ENCODE measurements at regions not wholly inside any gene's neighbourhood (a gene's known extent, or its start where the extent isn't known, plus 50 kb on each side); places are given as distances from the start of the nearest gene placed in this dataset.

- no peak for DNase-seq
Measured at GRCh38 chr20:12395353-12395752, 477.7 kb downstream of the BTBD3 start.

- DNase-seq: no peak
Measured at GRCh38 chr20:12395760-12396159, 478.1 kb downstream of the BTBD3 start.

- DNase-seq: no peak
Measured at GRCh38 chr20:12399110-12399836, 481.6 kb downstream of the BTBD3 start.

DNA sequence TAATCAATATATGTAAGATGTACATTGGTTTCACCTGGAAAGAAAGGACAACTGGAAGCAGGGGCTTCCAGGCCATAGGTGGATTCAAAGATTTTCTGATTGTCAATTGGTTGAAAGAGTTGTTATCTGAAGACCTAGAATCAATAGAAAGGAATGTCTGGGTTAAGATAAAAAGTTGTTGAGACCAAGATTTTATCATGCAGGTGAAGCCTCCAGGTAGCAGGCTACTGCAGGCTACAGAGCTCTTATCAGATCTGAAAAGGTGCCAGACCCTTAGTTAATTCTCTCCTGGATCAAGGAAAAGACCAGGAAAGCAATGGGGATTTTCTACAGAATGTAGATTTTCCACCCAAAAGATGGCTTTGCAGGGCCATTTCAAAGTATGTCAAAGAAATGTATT lies 487.2 kb downstream of the BTBD3 start:
- no peak for DNase-seq

- DNase-seq: no peak
Measured at GRCh38 chr20:12406978-12407377, 489.3 kb downstream of the BTBD3 start.

DNA sequence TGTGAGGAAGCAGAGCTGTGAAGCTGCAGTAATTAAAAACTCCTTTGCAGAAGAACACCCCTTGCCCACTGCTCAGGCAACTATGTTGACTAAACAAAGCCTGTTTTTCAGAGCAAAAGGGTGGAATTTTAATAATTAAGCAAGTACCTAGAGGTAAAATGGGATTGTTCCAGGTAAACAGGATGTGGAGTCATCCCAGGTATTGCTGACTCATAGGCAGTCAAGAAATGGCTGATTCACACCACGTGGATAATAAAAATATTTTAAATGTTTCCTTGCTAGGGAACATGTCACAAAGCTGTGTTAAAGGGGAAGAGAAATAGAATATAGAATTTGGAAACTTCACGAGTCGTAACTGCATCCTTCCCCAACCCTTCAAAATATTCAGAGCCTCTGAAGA lies 491.8 kb downstream of the BTBD3 start:
- DNase-seq: no peak

GRCh38 chr20:12410783-12411182 lies 493.1 kb downstream of the BTBD3 start:
- no peak for DNase-seq

DNA sequence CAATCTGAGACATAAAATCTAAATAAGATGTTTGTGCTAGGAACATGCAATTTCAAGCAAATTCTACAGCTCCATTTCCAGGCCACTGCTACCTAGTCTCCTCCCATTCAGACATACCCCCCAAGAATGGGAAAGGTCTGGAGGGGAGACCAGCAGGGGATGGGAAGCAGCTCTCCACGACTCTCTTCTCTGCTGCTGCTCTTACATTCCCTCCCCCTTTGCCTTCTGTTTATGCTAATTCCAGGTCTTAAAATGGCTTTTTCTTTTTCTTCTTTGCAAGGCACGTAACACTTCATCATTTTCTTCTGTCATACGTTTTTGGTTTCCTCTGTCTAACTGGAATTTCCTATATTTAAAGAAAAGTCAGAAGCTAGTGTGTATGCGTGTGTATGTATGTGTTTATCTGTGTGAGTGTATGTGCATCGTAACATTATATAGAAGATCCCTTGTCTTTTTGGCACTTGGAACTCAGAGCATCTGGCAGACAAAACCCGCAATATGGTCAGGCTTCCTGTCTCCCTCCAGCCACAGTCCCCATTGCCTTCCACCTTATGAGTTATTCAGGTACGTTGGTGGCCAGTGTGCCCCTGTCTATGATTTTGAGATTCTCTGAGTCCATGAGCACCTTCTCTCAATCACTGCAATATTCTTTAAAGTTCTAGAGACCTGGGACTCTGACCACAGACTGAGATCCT lies 493.7 kb downstream of the BTBD3 start:
- no peak for DNase-seq

- DNase-seq: no peak
Measured at GRCh38 chr20:12413116-12413515, 495.4 kb downstream of the BTBD3 start.

GRCh38 chr20:12414446-12415274 lies 497.0 kb downstream of the BTBD3 start:
- no peak for DNase-seq

DNA sequence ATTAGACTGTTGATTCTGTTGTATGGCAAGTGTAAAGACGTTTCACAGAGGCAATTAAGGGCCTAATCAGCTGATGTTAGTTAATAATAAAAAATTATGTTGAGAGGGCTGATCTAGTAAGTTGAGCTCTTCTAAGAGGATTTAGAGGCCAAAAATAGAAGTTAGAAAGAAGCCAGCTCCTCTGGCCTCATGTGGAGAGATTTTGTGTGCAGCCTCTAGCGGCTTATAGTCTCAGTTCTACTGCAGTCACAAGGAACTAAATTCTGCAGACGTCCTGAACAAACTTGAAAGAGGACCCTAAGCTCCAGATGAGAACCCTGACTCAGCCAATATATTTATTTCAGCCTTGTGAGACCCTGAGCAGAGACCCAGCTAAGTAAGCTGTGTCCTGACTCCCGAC lies 498.6 kb downstream of the BTBD3 start:
- DNase-seq: no peak

DNA sequence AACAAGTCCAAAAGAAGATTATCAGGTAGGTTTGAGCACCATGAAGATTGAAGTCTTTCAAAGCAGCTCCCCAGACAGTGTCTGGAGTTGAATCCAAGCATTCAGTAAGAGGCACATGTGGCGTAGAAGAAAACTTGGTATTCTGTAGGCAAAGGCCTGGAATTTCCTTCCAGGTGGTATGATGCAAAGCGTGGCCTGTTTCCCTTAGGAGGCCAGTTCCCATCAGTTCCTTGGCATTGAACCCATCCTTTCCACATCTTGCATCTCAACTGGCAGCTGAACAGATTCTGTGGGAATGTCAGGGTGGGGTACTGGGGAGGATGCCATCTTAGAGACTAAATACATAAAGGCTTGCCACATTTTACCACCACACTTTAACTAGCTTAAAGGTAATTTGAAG lies 516.0 kb downstream of the BTBD3 start:
- DNase-seq: no peak

DNA sequence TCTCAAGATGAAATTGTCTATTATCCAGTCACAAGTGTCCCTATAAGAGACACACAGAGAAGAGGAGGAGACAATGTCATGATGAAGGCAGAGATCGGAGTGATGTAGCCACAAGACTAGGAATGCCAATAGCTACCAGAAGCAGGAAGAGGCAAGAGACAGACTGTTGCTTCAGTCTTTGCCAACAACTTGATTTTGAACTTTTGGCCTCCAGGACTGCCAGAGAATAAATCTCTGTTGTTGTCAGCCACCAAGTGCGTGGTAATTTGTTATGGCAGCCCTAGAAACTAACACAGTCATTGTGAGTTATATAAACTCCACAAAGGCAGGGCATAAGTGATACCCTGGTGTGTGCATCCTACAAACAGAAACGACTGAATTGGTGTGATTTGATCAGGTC lies 517.0 kb downstream of the BTBD3 start:
- DNase-seq: no peak

DNA sequence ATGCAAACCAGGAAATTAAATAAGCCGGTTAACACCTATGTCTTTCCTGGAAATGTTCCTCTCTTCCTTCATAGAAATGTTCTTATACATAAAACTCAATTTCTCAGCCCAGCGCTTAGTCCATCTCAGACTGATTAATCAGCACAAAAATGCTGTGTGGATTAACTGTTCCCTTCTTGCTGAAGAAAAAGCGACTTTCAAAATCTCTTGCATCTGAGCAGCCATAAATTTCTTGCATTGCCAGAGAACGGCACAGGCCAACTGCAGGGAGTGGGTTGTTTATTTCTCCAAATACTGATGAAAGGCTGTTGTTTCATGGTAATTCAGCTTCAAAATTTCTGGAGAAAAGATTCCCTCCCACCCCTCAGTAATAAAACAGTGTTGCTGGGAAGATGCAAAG lies 517.6 kb downstream of the BTBD3 start:
- DNase-seq: no peak

- no peak for DNase-seq
Measured at GRCh38 chr20:12453711-12454110, 536.0 kb downstream of the BTBD3 start.

- no peak for DNase-seq
Measured at GRCh38 chr20:12455148-12455547, 537.5 kb downstream of the BTBD3 start.

- no peak for DNase-seq
Measured at GRCh38 chr20:12458241-12458640, 540.5 kb downstream of the BTBD3 start.

- DNase-seq: no peak
Measured at GRCh38 chr20:12464036-12464435, 544.7 kb upstream of the SPTLC3 start.

DNA sequence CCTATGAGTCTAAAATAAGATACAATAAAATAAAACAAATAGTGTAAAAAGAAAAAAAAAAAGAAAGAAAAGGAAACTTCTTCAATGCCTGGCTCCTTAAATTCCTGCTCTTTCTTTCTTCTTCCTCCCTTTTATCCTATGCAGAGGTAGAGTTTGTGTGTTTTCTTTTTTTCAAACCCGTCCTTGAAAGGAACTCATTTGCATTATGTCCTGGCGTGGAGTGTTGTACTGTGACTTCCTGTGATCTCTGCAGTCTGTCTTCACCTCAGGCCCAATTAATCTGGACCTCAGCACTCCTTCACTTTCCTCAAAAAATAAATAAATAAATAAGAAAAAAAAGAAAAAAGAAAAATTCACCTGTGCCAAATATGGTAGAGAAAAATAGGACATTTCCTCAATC lies 541.9 kb upstream of the SPTLC3 start:
- no peak for DNase-seq

DNA sequence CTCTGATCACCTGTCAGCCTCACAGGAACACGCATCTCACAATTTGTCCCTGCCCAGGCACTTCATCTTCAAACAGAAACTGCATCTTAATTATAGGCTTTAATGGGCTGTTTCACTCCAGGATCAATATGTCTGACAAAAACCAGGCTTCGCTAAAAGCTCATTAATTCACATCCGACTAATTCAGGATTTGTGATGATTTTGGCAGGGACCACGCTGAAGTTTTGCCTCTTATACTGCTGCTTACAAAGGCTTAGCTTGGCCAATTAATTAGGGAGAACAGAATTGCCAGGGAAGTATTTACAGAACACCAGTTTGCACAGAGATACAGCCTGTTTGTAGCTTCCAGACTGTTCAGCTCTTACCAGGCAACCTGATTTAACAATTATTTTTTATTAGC lies 541.0 kb upstream of the SPTLC3 start:
- no peak for DNase-seq

- no peak for DNase-seq
Measured at GRCh38 chr20:12482661-12483060, 526.1 kb upstream of the SPTLC3 start.

- DNase-seq: no peak
Measured at GRCh38 chr20:12502443-12502842, 506.3 kb upstream of the SPTLC3 start.

- no peak for DNase-seq
Measured at GRCh38 chr20:12504779-12505178, 504.0 kb upstream of the SPTLC3 start.

DNA sequence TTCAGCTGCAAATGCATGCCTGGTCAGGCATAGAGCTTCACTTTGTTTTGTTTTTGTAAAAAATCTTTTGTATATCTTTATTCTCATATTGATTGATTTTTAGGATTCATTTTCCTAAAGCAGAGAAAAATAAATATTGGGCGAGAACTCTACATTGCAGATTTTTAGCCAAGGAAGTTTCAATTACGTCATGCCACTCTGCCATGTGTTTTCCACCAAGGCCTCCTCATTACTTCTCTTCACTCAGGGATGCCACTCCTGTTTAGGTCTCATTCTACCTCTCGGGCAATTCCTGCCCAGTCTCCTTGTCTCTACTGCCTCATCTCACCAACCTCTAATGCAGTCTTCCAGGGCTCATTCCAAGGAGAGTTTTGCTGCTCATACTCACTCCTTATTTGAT lies 497.3 kb upstream of the SPTLC3 start:
- no peak for DNase-seq

Measured in stimulated activated CD4-positive, alpha-beta T cell treated with anti-CD3 and anti-CD28 coated beads, Interleukin-4, amount 100 ng/mL, for 4 hours (primary cell).